ENCODE measurements at regions not wholly inside any gene's neighbourhood (a gene's known extent, or its start where the extent isn't known, plus 50 kb on each side); places are given as distances from the start of the nearest gene placed in this dataset.

DNA sequence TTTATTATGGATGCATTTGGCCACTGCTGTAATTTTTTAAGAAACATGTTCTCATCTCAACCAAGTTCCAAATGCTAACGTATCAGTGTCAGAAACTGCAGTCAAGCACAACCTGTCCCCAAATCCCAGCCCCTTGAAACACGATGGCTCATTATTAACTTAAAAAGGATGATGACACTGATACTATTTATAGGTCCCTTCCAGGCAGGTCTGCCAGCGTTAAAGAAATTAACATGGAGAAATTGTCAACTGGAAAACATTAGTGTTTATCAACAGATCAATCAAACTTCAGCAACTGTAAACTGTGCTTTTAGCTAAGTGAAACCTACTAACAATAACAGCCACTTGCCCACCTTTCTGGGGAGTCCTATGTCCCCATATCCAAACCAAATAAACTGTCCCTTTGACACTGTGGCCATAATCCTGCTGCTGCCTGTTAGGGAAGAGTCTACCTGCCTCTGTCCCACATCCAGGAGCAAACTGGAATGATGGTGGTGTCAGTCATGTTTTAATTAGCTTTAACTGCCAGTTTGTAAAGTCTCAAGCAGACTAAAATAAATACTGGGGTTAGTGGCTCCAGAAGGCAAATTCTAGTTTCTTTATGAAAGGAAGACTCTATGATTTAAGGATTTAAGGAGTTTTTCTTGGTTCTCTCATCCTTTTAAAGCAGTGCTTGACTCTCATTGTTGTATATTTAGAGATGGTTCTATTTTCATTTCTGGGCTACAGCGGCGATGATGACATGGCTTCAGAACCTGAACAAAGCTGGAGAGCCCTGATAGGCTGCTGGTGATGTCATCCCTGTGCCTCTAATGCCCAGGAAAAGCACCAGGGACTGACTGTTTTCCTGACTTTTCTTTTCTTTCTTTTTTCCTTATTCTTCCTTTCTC lies 583.6 kb upstream of the PIK3C3 start:
- Histone ChIP-seq H2BK12ac (ENCODE audit: low read depth, low read length) (peak overlapping the region; percentile 70; the same call in 1 of the 2 replicates), H3K18ac (ENCODE audit: extremely low read depth, low read length) (no peak overlapping the region), H2AFZ (ENCODE audit: low read length) (no peak overlapping the region; the same call in 1 of the 2 replicates), H2AK5ac (ENCODE audit: low read depth, low read length) (no peak overlapping the region), H3K9ac (replicated peaks in 1 of 4; ENCODE audit: extremely low read depth in 1 of 4, low read depth in 3 of 4, low read length in 3 of 4) (no peak overlapping the region), H3K23me2 (ENCODE audit: low read depth, low read length) (no peaks in the 10 kb centered on the region), H4K20me1 (replicated peaks in 1 of 2; ENCODE audit: control insufficient read depth in 1 of 2, insufficient read depth in 2 of 2, low read length in 2 of 2) (no peaks in the 10 kb centered on the region), H4K91ac (replicated peaks; ENCODE audit: insufficient read length, low read length) (no peak overlapping the region), H2BK20ac (ENCODE audit: low read length) (0 out of 2 replicates have a peak overlapping the region, but pooled peaks have one; percentile 66), H3K27ac (ENCODE audit: low read depth, low read length) (no peak overlapping the region), H3K36me3 (ENCODE audit: control insufficient read depth in 2 of 4, insufficient read depth in 4 of 4, low read length in 3 of 4) (no peaks in the 10 kb centered on the region), H3K23ac (ENCODE audit: insufficient read length) (no peak overlapping the region), H3K79me2 (ENCODE audit: control insufficient read depth in 1 of 2, insufficient read depth in 2 of 2, low read length in 2 of 2) (no peaks in the 10 kb centered on the region), H3K14ac (ENCODE audit: insufficient read length) (no peak overlapping the region), H4K5ac (ENCODE audit: insufficient read length, low read depth, low read length) (no peak overlapping the region), H3K56ac (replicated peaks; ENCODE audit: insufficient read length, low read depth, low read length) (no peak overlapping the region), H3K4me3 (ENCODE audit: extremely low read depth in 1 of 4, insufficient read depth in 2 of 4, low read depth in 3 of 4, low read length in 4 of 4) (no peak overlapping the region), H2BK5ac (ENCODE audit: low read depth, low read length) (no peak overlapping the region), H3K4me2 (ENCODE audit: insufficient read depth in 1 of 2, low read depth in 2 of 2, low read length in 2 of 2) (no peak overlapping the region), H3K4ac (replicated peaks; ENCODE audit: insufficient read length, low read depth, low read length) (no peak overlapping the region), H2BK15ac (ENCODE audit: low read length) (peak overlapping the region; percentile 48; the same call in 1 of the 2 replicates), H3K4me1 (replicated peaks in 1 of 4; ENCODE audit: control insufficient read depth in 3 of 4, insufficient read depth in 4 of 4, low read length in 3 of 4) (peaks cover 4 to 12% (median 5%) of the 10 kb centered on the region in 4 experiments; a peak in 5 of 7 replicates), H3K27me3 (replicated peaks in 1 of 4; ENCODE audit: control insufficient read depth in 3 of 4, extremely low read depth in 1 of 4, insufficient read depth in 3 of 4, low read length in 3 of 4) (no peaks in the 10 kb centered on the region), H4K8ac (ENCODE audit: extremely low read depth, insufficient read depth, low read length) (no peak overlapping the region), H3K79me1 (ENCODE audit: low read depth, low read length) (no peaks in the 10 kb centered on the region), H3K9me3 (ENCODE audit: insufficient read depth in 2 of 2, low read depth in 1 of 2, low read length in 1 of 2) (no peaks in the 10 kb centered on the region), H2BK120ac (replicated peaks; ENCODE audit: low read depth, low read length) (peak overlapping the region; percentile 66)
- ChIA-PET POLR2A (ENCODE audit: partially characterized antibody) (no interaction called here), CTCF (ENCODE audit: partially characterized antibody) (interaction anchor here (1.2 to 1.7 kb wide), 4 partner anchors 12 to 489 kb away, joined by 3 to 4 read pairs (median 3); no protein-coding TSS in a partner anchor)
- WGBS, 2 experiments (ENCODE audit: extremely low coverage in 1 of 2, insufficient coverage in 1 of 2, insufficient read length in 1 of 2, insufficient replicate concordance in 2 of 2, low coverage in 1 of 2, low lambda C conversion rate in 2 of 2, missing lambda C conversion rate in 1 of 2), result 92% methylated on average over 5 of the region's 5 CpGs; no CpG with 5 or more reads in 1 of the 2 experiments
- no peak for DNase-seq (ENCODE audit: low read depth in 1 of 2, low spot score in 2 of 2)
- TF ChIP-seq RBBP5 (IDR thresholded peaks at IDR 0.05; ENCODE audit: borderline replicate concordance, low read depth, low read length) (no peak), JUND (IDR thresholded peaks at IDR 0.05; ENCODE audit: low read length) (0 out of 2 replicates have a peak, but pooled peaks have one; percentile 44)
- FAIRE-seq, result no peak

All from H1 (cell line).